HCT116 (cell line): ENCODE measurements at regions not wholly inside any gene's neighbourhood (a gene's known extent, or its start where the extent isn't known, plus 50 kb on each side); places are given as distances from the start of the nearest gene placed in this dataset.

Source experiments
- EZH2 ChIP-seq: fragments of 200-600 bp; sonication (generic); IDR thresholded peaks from 2 replicates; pipeline ENCODE4 v1.6.1; 2017; ENCODE audit warnings: antibody characterized with exemption, mixed run types
- FOSL1 ChIP-seq: IDR thresholded peaks from 2 replicates; pipeline ENCODE4 v1.6.1; 2012; ENCODE audit warnings: low read depth
- POLR2A ChIP-seq: IDR thresholded peaks from 2 replicates; pipeline ENCODE4 v1.7.0; 2011; ENCODE audit warnings: borderline replicate concordance; ENCODE audit not compliant: insufficient read depth, insufficient read length; ENCODE audit errors: extremely low read depth
- POLR2AphosphoS5 ChIP-seq: IDR thresholded peaks from 2 replicates; pipeline ENCODE4 v1.6.1; 2011; ENCODE audit warnings: mild to moderate bottlenecking, low read depth, low read length, moderate library complexity
- RAD21 ChIP-seq: IDR thresholded peaks from 2 replicates; pipeline ENCODE4 v1.6.1; 2012; ENCODE audit warnings: low read depth, mild to moderate bottlenecking
- TF ChIP-seq, protein P1 (sequence below), 3 experiments: fragments of 200-600 bp in 1 of 3; sonication (generic) in 1 of 3; IDR thresholded peaks in 2 of 3; conservative IDR thresholded peaks in 1 of 3; 2 replicates each; pipeline ENCODE4 v1.5.1; 2012 to 2017; ENCODE audit warnings: low read depth in 2 of 3, low read length in 2 of 3, antibody characterized with exemption in 1 of 3, borderline replicate concordance in 1 of 3, control low read depth in 1 of 3, mild to moderate bottlenecking in 1 of 3, mixed read lengths in 1 of 3, mixed run types in 1 of 3, moderate library complexity in 1 of 3; ENCODE audit not compliant: insufficient read depth in 1 of 3

DNA sequence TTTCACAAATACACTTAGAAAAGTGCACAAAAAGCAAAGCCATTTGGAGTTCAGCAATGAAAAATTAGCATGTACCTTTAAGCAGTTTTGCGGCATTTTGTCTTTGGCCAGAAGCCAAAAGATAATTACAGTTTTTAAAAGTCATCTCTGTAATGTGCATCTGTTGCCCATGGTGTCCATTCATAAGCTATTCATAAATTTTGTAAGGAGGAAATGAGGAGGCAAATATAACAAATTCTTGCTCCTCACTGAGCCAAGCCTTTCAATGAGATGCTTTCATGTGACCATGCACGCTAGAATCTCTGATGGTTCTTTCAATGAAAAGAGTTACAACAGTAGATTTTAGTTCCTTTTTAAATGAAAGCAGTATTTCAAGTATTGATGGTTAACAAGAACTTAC lies 247.1 kb upstream of the MON1B start:
- TF ChIP-seq POLR2AphosphoS5 = no peak
- TF ChIP-seq, protein P1, sequence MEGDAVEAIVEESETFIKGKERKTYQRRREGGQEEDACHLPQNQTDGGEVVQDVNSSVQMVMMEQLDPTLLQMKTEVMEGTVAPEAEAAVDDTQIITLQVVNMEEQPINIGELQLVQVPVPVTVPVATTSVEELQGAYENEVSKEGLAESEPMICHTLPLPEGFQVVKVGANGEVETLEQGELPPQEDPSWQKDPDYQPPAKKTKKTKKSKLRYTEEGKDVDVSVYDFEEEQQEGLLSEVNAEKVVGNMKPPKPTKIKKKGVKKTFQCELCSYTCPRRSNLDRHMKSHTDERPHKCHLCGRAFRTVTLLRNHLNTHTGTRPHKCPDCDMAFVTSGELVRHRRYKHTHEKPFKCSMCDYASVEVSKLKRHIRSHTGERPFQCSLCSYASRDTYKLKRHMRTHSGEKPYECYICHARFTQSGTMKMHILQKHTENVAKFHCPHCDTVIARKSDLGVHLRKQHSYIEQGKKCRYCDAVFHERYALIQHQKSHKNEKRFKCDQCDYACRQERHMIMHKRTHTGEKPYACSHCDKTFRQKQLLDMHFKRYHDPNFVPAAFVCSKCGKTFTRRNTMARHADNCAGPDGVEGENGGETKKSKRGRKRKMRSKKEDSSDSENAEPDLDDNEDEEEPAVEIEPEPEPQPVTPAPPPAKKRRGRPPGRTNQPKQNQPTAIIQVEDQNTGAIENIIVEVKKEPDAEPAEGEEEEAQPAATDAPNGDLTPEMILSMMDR (IDR thresholded peaks at IDR 0.05 in 2 of 3, conservative IDR thresholded peaks at IDR 0.05 in 1 of 3; ENCODE audit: borderline replicate concordance in 1 of 3, insufficient read depth in 1 of 3, low read depth in 2 of 3, low read length in 2 of 3) = no peak
- TF ChIP-seq FOSL1 = no peak
- no peak for TF ChIP-seq EZH2
- no peak for TF ChIP-seq POLR2A
- no peak for TF ChIP-seq RAD21
